ENCODE measurements at regions not wholly inside any gene's neighbourhood (a gene's known extent, or its start where the extent isn't known, plus 50 kb on each side); places are given as distances from the start of the nearest gene placed in this dataset.
A peak's percentile ranks its signal among the peaks of the same experiment; 100 is the strongest.

GRCh38 chr13:34883396-34883795 lies 58.7 kb upstream of the NBEA start:
- Mint-ChIP-seq H3K27ac (peak overlapping the region in 1 of 3 experiments; percentile 21; a peak in 1 of 7 replicates), H3K27me3 (ENCODE audit: low read depth) (no peaks in the 10 kb centered on the region), H3K4me3 (no peak overlapping the region), H3K9me3 (no peaks in the 10 kb centered on the region), H3K4me1 (peaks cover 10 to 11% of the 10 kb centered on the region in 2 experiments), H3K36me3 (ENCODE audit: insufficient read depth in 1 of 3, low read depth in 3 of 3) (no peaks in the 10 kb centered on the region)
- Histone ChIP-seq H3K14ac (ENCODE audit: insufficient read depth, low read length) (no peak overlapping the region), H3K4ac (ENCODE audit: low read depth, low read length) (no peak overlapping the region), H3T11ph (ENCODE audit: low read length) (no peak overlapping the region), H4K8ac (replicated peaks; ENCODE audit: insufficient read length, low read depth, low read length) (no peak overlapping the region), H3K27me3 (ENCODE audit: insufficient read depth, low read length) (no peaks in the 10 kb centered on the region), H4K91ac (ENCODE audit: insufficient read length, low read depth, low read length) (no peak overlapping the region), H2BK15ac (ENCODE audit: low read depth, low read length) (no peak overlapping the region), H3K79me1 (ENCODE audit: insufficient read depth, low read depth, low read length, poor library complexity, severe bottlenecking) (no peaks in the 10 kb centered on the region), H3K23me2 (ENCODE audit: insufficient read length, low read depth, low read length, poor library complexity, severe bottlenecking) (no peaks in the 10 kb centered on the region), H3K79me2 (ENCODE audit: insufficient read depth, low read length) (no peaks in the 10 kb centered on the region), H4K5ac (ENCODE audit: insufficient read length, low read depth, low read length) (no peak overlapping the region), H2BK120ac (ENCODE audit: low read depth, low read length, poor library complexity, severe bottlenecking) (no peak overlapping the region), H3K27ac (ENCODE audit: insufficient read length, low read depth, low read length) (no peak overlapping the region), H2BK20ac (ENCODE audit: low read depth, low read length, poor library complexity, severe bottlenecking) (no peak overlapping the region), H4K20me1 (ENCODE audit: control insufficient read depth, insufficient read depth, insufficient read length) (no peaks in the 10 kb centered on the region), H3K9me3 (ENCODE audit: control insufficient read depth, low read depth, low read length) (no peaks in the 10 kb centered on the region), H2BK12ac (ENCODE audit: insufficient read length, low read depth, low read length) (no peak overlapping the region), H3K18ac (ENCODE audit: insufficient read length, low read depth, low read length) (no peak overlapping the region), H2AFZ (ENCODE audit: low read length) (no peak overlapping the region), H3K56ac (ENCODE audit: insufficient read length, low read depth, low read length) (no peak overlapping the region), H2AK5ac (ENCODE audit: insufficient read length, low read length) (no peak overlapping the region), H3K9ac (ENCODE audit: extremely low read depth, insufficient read length, low read length) (no peak overlapping the region), H3K4me2 (ENCODE audit: insufficient read depth, insufficient read length, low read length) (no peak overlapping the region), H3K23ac (ENCODE audit: insufficient read length, low read depth, low read length) (no peak overlapping the region), H2BK5ac (ENCODE audit: insufficient read length, low read length) (no peak overlapping the region), H3K4me1 (ENCODE audit: insufficient read depth, low read length) (no peaks in the 10 kb centered on the region)
- no peak for DNase-seq
- no CpG with 5 or more reads among the region's 6 CpGs for WGBS (ENCODE audit: extremely low coverage, insufficient read length, low lambda C conversion rate)
- no peak for TF ChIP-seq CTCF (conservative IDR thresholded peaks at IDR 0.05)

All from H9 (cell line).